ENCODE measurements at regions not wholly inside any gene's neighbourhood (a gene's known extent, or its start where the extent isn't known, plus 50 kb on each side); places are given as distances from the start of the nearest gene placed in this dataset.

GRCh38 chr14:84040101-84040500, 1489.8 kb upstream of the FLRT2 start:
- intact Hi-C loops (cut with micrococcal nuclease) (no loop called here), dilution Hi-C loops (cut with MboI; ENCODE audit: extremely low pct_ligation_motif_present, low sequenced_read_pairs) (no loop called here)
- H3K4me3 ChIP-seq (replicated peaks in 1 of 3; ENCODE audit: insufficient read depth in 1 of 3, low read depth in 1 of 3, low read length in 3 of 3): no peak overlapping the region
- ChIA-PET CTCF (no interaction called here), POLR2A (no interaction called here)
- DNase-seq (ENCODE audit: low read depth, low spot score): no peak
- FAIRE-seq: no peak
- no TSS peak for BruUV-seq (replicated peaks)
- no peak overlapping the region for H2AFZ ChIP-seq (ENCODE audit: low read depth, low read length)
- H3K27me3 ChIP-seq (ENCODE audit: control insufficient read depth in 2 of 2, insufficient read depth in 2 of 2, low read length in 2 of 2): no peaks in the 10 kb centered on the region
- no peak overlapping the region for H3K27ac ChIP-seq (ENCODE audit: insufficient read depth, low read depth, low read length)
- no peaks in the 10 kb centered on the region for H3K79me2 ChIP-seq (ENCODE audit: control insufficient read depth, insufficient read depth, low read length)
- no peaks in the 10 kb centered on the region for H3K36me3 ChIP-seq (ENCODE audit: control insufficient read depth in 2 of 2, extremely low read depth in 1 of 2, insufficient read depth in 2 of 2, low read length in 2 of 2)
- H3K9me3 ChIP-seq (replicated peaks; ENCODE audit: control insufficient read depth, insufficient read depth, low read length): no peaks in the 10 kb centered on the region
- H4K20me1 ChIP-seq (replicated peaks; ENCODE audit: control insufficient read depth, extremely low read depth, insufficient read depth, low read length): no peaks in the 10 kb centered on the region
- no peaks in the 10 kb centered on the region for H3K4me1 ChIP-seq (ENCODE audit: control insufficient read depth, extremely low read depth, insufficient read depth, low read length)
- no peak overlapping the region for H3K9ac ChIP-seq (replicated peaks; ENCODE audit: extremely low read depth, insufficient read depth, low read length)
- TF ChIP-seq POLR2A (IDR thresholded peaks at IDR 0.05; ENCODE audit: low read depth, low read length) (no peak), JUN (IDR thresholded peaks at IDR 0.05; ENCODE audit: borderline replicate concordance, insufficient read depth, insufficient read length, low read depth) (no peak), MAX (IDR thresholded peaks at IDR 0.05; ENCODE audit: insufficient read depth, insufficient read length) (no peak), FOS (IDR thresholded peaks at IDR 0.05; ENCODE audit: borderline replicate concordance, insufficient read depth, low read length) (no peak), POLR2AphosphoS5 (IDR thresholded peaks at IDR 0.05; ENCODE audit: insufficient read depth, low read depth, low read length) (no peak)
- no peaks in the 10 kb centered on the region for H3K9me1 ChIP-seq (replicated peaks; ENCODE audit: control insufficient read depth, extremely low read depth, insufficient read depth, low read length)
- no peak overlapping the region for H3K4me2 ChIP-seq (ENCODE audit: insufficient read depth, low read length)

DNA sequence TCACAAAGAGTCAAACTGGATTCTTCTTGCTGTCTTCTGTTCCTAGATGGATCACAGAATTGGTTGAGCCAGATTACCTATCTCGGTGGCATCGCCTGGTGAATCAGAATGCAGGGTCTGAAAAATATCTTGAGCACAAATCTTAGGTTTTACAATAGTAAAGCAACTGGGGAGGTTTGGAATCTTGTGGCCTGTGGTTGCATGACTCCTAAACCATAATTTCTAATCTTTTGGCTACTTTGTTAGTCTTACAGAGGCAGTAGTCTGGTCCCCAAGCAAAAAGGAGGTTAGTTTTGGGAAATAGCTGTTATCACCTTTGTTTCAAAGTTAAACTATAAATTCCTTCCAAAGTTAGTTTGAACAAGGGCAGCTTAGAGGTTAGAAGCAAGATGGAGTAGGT, 1488.5 kb upstream of the FLRT2 start:
- Histone ChIP-seq H3K4me2 (ENCODE audit: insufficient read depth, low read length) (no peak overlapping the region), H3K9ac (replicated peaks; ENCODE audit: extremely low read depth, insufficient read depth, low read length) (no peak overlapping the region), H3K4me1 (ENCODE audit: control insufficient read depth, extremely low read depth, insufficient read depth, low read length) (no peaks in the 10 kb centered on the region), H3K9me1 (replicated peaks; ENCODE audit: control insufficient read depth, extremely low read depth, insufficient read depth, low read length) (no peaks in the 10 kb centered on the region), H3K79me2 (ENCODE audit: control insufficient read depth, insufficient read depth, low read length) (no peaks in the 10 kb centered on the region), H3K4me3 (replicated peaks in 1 of 3; ENCODE audit: insufficient read depth in 1 of 3, low read depth in 1 of 3, low read length in 3 of 3) (no peak overlapping the region), H2AFZ (ENCODE audit: low read depth, low read length) (no peak overlapping the region), H3K9me3 (replicated peaks; ENCODE audit: control insufficient read depth, insufficient read depth, low read length) (no peaks in the 10 kb centered on the region), H3K36me3 (ENCODE audit: control insufficient read depth in 2 of 2, extremely low read depth in 1 of 2, insufficient read depth in 2 of 2, low read length in 2 of 2) (no peaks in the 10 kb centered on the region), H4K20me1 (replicated peaks; ENCODE audit: control insufficient read depth, extremely low read depth, insufficient read depth, low read length) (no peaks in the 10 kb centered on the region), H3K27me3 (ENCODE audit: control insufficient read depth in 2 of 2, insufficient read depth in 2 of 2, low read length in 2 of 2) (no peaks in the 10 kb centered on the region), H3K27ac (ENCODE audit: insufficient read depth, low read depth, low read length) (no peak overlapping the region)
- DNase-seq (ENCODE audit: low read depth, low spot score) (no peak), FAIRE-seq (no peak)
- BruUV-seq (replicated peaks): no TSS peak
- no peak for TF ChIP-seq GATA2 (IDR thresholded peaks at IDR 0.05; ENCODE audit: insufficient read depth, insufficient read length, low read depth, low read length)
- TF ChIP-seq POLR2AphosphoS5 (IDR thresholded peaks at IDR 0.05; ENCODE audit: insufficient read depth, low read depth, low read length): no peak
- no peak for TF ChIP-seq MYC (IDR thresholded peaks at IDR 0.05; ENCODE audit: low read depth, low read length)
- no peak for TF ChIP-seq POLR2A (IDR thresholded peaks at IDR 0.05; ENCODE audit: low read depth, low read length)
- TF ChIP-seq FOS (IDR thresholded peaks at IDR 0.05; ENCODE audit: borderline replicate concordance, insufficient read depth, low read length): no peak
- no peak for TF ChIP-seq EZH2 (IDR thresholded peaks at IDR 0.05; ENCODE audit: borderline replicate concordance, low read depth, low read length, severe bottlenecking)
- TF ChIP-seq JUN (IDR thresholded peaks at IDR 0.05; ENCODE audit: borderline replicate concordance, insufficient read depth, insufficient read length, low read depth): no peak
- no peak for TF ChIP-seq MAX (IDR thresholded peaks at IDR 0.05; ENCODE audit: insufficient read depth, insufficient read length)
- TF ChIP-seq, protein P1, sequence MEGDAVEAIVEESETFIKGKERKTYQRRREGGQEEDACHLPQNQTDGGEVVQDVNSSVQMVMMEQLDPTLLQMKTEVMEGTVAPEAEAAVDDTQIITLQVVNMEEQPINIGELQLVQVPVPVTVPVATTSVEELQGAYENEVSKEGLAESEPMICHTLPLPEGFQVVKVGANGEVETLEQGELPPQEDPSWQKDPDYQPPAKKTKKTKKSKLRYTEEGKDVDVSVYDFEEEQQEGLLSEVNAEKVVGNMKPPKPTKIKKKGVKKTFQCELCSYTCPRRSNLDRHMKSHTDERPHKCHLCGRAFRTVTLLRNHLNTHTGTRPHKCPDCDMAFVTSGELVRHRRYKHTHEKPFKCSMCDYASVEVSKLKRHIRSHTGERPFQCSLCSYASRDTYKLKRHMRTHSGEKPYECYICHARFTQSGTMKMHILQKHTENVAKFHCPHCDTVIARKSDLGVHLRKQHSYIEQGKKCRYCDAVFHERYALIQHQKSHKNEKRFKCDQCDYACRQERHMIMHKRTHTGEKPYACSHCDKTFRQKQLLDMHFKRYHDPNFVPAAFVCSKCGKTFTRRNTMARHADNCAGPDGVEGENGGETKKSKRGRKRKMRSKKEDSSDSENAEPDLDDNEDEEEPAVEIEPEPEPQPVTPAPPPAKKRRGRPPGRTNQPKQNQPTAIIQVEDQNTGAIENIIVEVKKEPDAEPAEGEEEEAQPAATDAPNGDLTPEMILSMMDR (IDR thresholded peaks at IDR 0.05; ENCODE audit: extremely low read depth in 1 of 2, insufficient read depth in 1 of 2, low read depth in 1 of 2, low read length in 2 of 2): no peak
- dilution Hi-C loops (cut with MboI; ENCODE audit: extremely low pct_ligation_motif_present, low sequenced_read_pairs) (no loop called here), intact Hi-C loops (cut with micrococcal nuclease) (no loop called here)
- ChIA-PET CTCF (no interaction called here), POLR2A (no interaction called here)
